ENCODE measurements at regions not wholly inside any gene's neighbourhood (a gene's known extent, or its start where the extent isn't known, plus 50 kb on each side); places are given as distances from the start of the nearest gene placed in this dataset.
A peak's percentile ranks its signal among the peaks of the same experiment; 100 is the strongest.
"Not testable (repeated sequence)": the region's sequence is repeated elsewhere in the genome, so short reads cannot be mapped to it uniquely, and the experiment has no call there.

GRCh38 chr2:234701421-234701820 is 204.5 kb upstream of the ARL4C start:
- no peak for DNase-seq
- Histone ChIP-seq H3K79me2 (ENCODE audit: control insufficient read depth, insufficient read depth, low read length, poor library complexity) (no peaks in the 10 kb centered on the region), H3K36me3 (ENCODE audit: control insufficient read depth in 1 of 2, insufficient read depth in 2 of 2, low read length in 2 of 2) (peaks cover 0 to 2% of the 10 kb centered on the region in 2 experiments), H3K4me2 (ENCODE audit: low read length) (no peak overlapping the region), H3K4me3 (ENCODE audit: low read depth, low read length) (no peak overlapping the region), H4K12ac (ENCODE audit: low read depth, low read length) (no peak overlapping the region), H2AFZ (ENCODE audit: insufficient read depth, low read length, poor library complexity) (no peak overlapping the region), H3K27ac (ENCODE audit: low read depth, low read length) (no peak overlapping the region), H3K14ac (ENCODE audit: low read length) (no peak overlapping the region), H2BK120ac (ENCODE audit: insufficient read depth, low read length, poor library complexity) (no peak overlapping the region), H3K23ac (ENCODE audit: low read length) (no peak overlapping the region), H4K91ac (ENCODE audit: low read depth, low read length) (no peak overlapping the region), H3K27me3 (ENCODE audit: insufficient read depth, low read length) (no peaks in the 10 kb centered on the region), H3K9ac (ENCODE audit: low read length) (no peak overlapping the region), H2AK5ac (ENCODE audit: low read length) (no peak overlapping the region), H3K4ac (ENCODE audit: low read depth, low read length) (no peak overlapping the region), H4K8ac (ENCODE audit: low read depth, low read length) (no peak overlapping the region), H3K18ac (ENCODE audit: low read length) (no peak overlapping the region), H2BK5ac (ENCODE audit: low read depth, low read length, poor library complexity) (no peak overlapping the region), H3K4me1 (ENCODE audit: control insufficient read depth in 1 of 2, insufficient read depth in 2 of 2, low read length in 2 of 2) (peaks cover 0 to 3% of the 10 kb centered on the region in 2 experiments), H3K79me1 (ENCODE audit: low read length) (no peaks in the 10 kb centered on the region), H3K9me3 (ENCODE audit: insufficient read depth, low read depth, low read length) (peaks cover 10% of the 10 kb centered on the region), H2BK12ac (ENCODE audit: low read length) (no peak overlapping the region)
- no CpG with 5 or more reads among the region's 6 CpGs for WGBS (ENCODE audit: extremely low coverage, insufficient coverage, insufficient read length)

GRCh38 chr2:234699456-234699855 is 202.6 kb upstream of the ARL4C start:
- no peak overlapping the region for H3K27ac ChIP-seq (ENCODE audit: low read depth, low read length)
- H2AK5ac ChIP-seq (ENCODE audit: low read length): no peak overlapping the region
- WGBS (ENCODE audit: extremely low coverage, insufficient coverage, insufficient read length): no CpG with 5 or more reads among the region's 4 CpGs
- peaks cover 10% of the 10 kb centered on the region for H3K9me3 ChIP-seq (ENCODE audit: insufficient read depth, low read depth, low read length)
- no peak overlapping the region for H3K4me3 ChIP-seq (ENCODE audit: low read depth, low read length)
- H3K23ac ChIP-seq (ENCODE audit: low read length): no peak overlapping the region
- no peaks in the 10 kb centered on the region for H3K27me3 ChIP-seq (ENCODE audit: insufficient read depth, low read length)
- H3K36me3 ChIP-seq (ENCODE audit: control insufficient read depth in 1 of 2, insufficient read depth in 2 of 2, low read length in 2 of 2): peaks cover 0 to 2% of the 10 kb centered on the region in 2 experiments
- no peak for DNase-seq
- no peaks in the 10 kb centered on the region for H3K79me2 ChIP-seq (ENCODE audit: control insufficient read depth, insufficient read depth, low read length, poor library complexity)
- no peak overlapping the region for H3K18ac ChIP-seq (ENCODE audit: low read length)
- H2BK120ac ChIP-seq (ENCODE audit: insufficient read depth, low read length, poor library complexity): no peak overlapping the region
- no peaks in the 10 kb centered on the region for H3K79me1 ChIP-seq (ENCODE audit: low read length)
- H4K8ac ChIP-seq (ENCODE audit: low read depth, low read length): no peak overlapping the region
- H3K4me1 ChIP-seq (ENCODE audit: control insufficient read depth in 1 of 2, insufficient read depth in 2 of 2, low read length in 2 of 2): peaks cover 0 to under 1% of the 10 kb centered on the region in 2 experiments
- H3K14ac ChIP-seq (ENCODE audit: low read length): no peak overlapping the region
- no peak overlapping the region for H2BK12ac ChIP-seq (ENCODE audit: low read length)
- no peak overlapping the region for H2AFZ ChIP-seq (ENCODE audit: insufficient read depth, low read length, poor library complexity)
- no peak overlapping the region for H4K91ac ChIP-seq (ENCODE audit: low read depth, low read length)
- H2BK5ac ChIP-seq (ENCODE audit: low read depth, low read length, poor library complexity): no peak overlapping the region
- no peak overlapping the region for H3K4ac ChIP-seq (ENCODE audit: low read depth, low read length)
- no peak overlapping the region for H3K4me2 ChIP-seq (ENCODE audit: low read length)
- no peak overlapping the region for H3K9ac ChIP-seq (ENCODE audit: low read length)
- H4K12ac ChIP-seq (ENCODE audit: low read depth, low read length): no peak overlapping the region

GRCh38 chr2:234697300-234697876 is 200.5 kb upstream of the ARL4C start:
- not testable (repeated sequence) for H3K14ac ChIP-seq (ENCODE audit: low read length); H4K12ac ChIP-seq (ENCODE audit: low read depth, low read length); H3K18ac ChIP-seq (ENCODE audit: low read length); H3K79me1 ChIP-seq (ENCODE audit: low read length); H2AK5ac ChIP-seq (ENCODE audit: low read length); H3K79me2 ChIP-seq (ENCODE audit: control insufficient read depth, insufficient read depth, low read length, poor library complexity); H2BK12ac ChIP-seq (ENCODE audit: low read length); H3K4ac ChIP-seq (ENCODE audit: low read depth, low read length); H4K8ac ChIP-seq (ENCODE audit: low read depth, low read length); H3K36me3 ChIP-seq (ENCODE audit: control insufficient read depth in 1 of 2, insufficient read depth in 2 of 2, low read length in 2 of 2); DNase-seq; H3K4me3 ChIP-seq (ENCODE audit: low read depth, low read length); H3K23ac ChIP-seq (ENCODE audit: low read length); H3K4me1 ChIP-seq (ENCODE audit: control insufficient read depth in 1 of 2, insufficient read depth in 2 of 2, low read length in 2 of 2); H3K27ac ChIP-seq (ENCODE audit: low read depth, low read length); H2BK5ac ChIP-seq (ENCODE audit: low read depth, low read length, poor library complexity); H2AFZ ChIP-seq (ENCODE audit: insufficient read depth, low read length, poor library complexity); H4K91ac ChIP-seq (ENCODE audit: low read depth, low read length); H2BK120ac ChIP-seq (ENCODE audit: insufficient read depth, low read length, poor library complexity); H3K27me3 ChIP-seq (ENCODE audit: insufficient read depth, low read length); H3K9ac ChIP-seq (ENCODE audit: low read length); H3K4me2 ChIP-seq (ENCODE audit: low read length)
- peaks cover 10% of the 10 kb centered on the region for H3K9me3 ChIP-seq (ENCODE audit: insufficient read depth, low read depth, low read length)

GRCh38 chr2:234695981-234696380 is 199.1 kb upstream of the ARL4C start:
- Histone ChIP-seq H3K23ac (ENCODE audit: low read length) (no peak overlapping the region), H3K27me3 (ENCODE audit: insufficient read depth, low read length) (no peaks in the 10 kb centered on the region), H3K4me3 (ENCODE audit: low read depth, low read length) (no peak overlapping the region), H4K91ac (ENCODE audit: low read depth, low read length) (no peak overlapping the region), H3K4me2 (ENCODE audit: low read length) (no peak overlapping the region), H2BK5ac (ENCODE audit: low read depth, low read length, poor library complexity) (no peak overlapping the region), H2AK5ac (ENCODE audit: low read length) (no peak overlapping the region), H3K9me3 (ENCODE audit: insufficient read depth, low read depth, low read length) (peaks cover 10% of the 10 kb centered on the region), H3K79me1 (ENCODE audit: low read length) (no peaks in the 10 kb centered on the region), H3K14ac (ENCODE audit: low read length) (no peak overlapping the region), H3K27ac (ENCODE audit: low read depth, low read length) (no peak overlapping the region), H2BK120ac (ENCODE audit: insufficient read depth, low read length, poor library complexity) (no peak overlapping the region), H3K18ac (ENCODE audit: low read length) (no peak overlapping the region), H3K79me2 (ENCODE audit: control insufficient read depth, insufficient read depth, low read length, poor library complexity) (no peaks in the 10 kb centered on the region), H2AFZ (ENCODE audit: insufficient read depth, low read length, poor library complexity) (no peak overlapping the region), H3K4ac (ENCODE audit: low read depth, low read length) (no peak overlapping the region), H3K9ac (ENCODE audit: low read length) (no peak overlapping the region), H3K36me3 (ENCODE audit: control insufficient read depth in 1 of 2, insufficient read depth in 2 of 2, low read length in 2 of 2) (peaks cover 0 to 2% of the 10 kb centered on the region in 2 experiments), H3K4me1 (ENCODE audit: control insufficient read depth in 1 of 2, insufficient read depth in 2 of 2, low read length in 2 of 2) (peaks cover 0 to 3% of the 10 kb centered on the region in 2 experiments), H4K12ac (ENCODE audit: low read depth, low read length) (no peak overlapping the region), H4K8ac (ENCODE audit: low read depth, low read length) (no peak overlapping the region), H2BK12ac (ENCODE audit: low read length) (no peak overlapping the region)
- peak; percentile 57 to 92 for DNase-seq
- WGBS (ENCODE audit: extremely low coverage, insufficient coverage, insufficient read length): no CpG with 5 or more reads among the region's 2 CpGs

Data from trophoblast cell (in vitro differentiated cells and primary cell).